Astrocyte (in vitro differentiated cells and primary cell): ENCODE measurements at regions not wholly inside any gene's neighbourhood (a gene's known extent, or its start where the extent isn't known, plus 50 kb on each side); places are given as distances from the start of the nearest gene placed in this dataset.

Experiments used
- DNase-seq: peaks from one replicate; pipeline ENCODE4 v3.0.0-alpha.2; 2010; ENCODE audit warnings: low read depth
- FAIRE-seq: peaks from 2 replicates; lab custom pipeline; 2011; peaks lifted over from hg19 to GRCh38; lab: Jason Lieb, UNC
- H2AFZ ChIP-seq: 2 replicates; pipeline ENCODE4 v1.6.0; 2012; ENCODE audit warnings: low read depth, low read length, inconsistent platforms
- H3K27ac ChIP-seq: 2 replicates; pipeline ENCODE4 v1.5.1; 2011; ENCODE audit warnings: low read depth, low read length, inconsistent platforms
- H3K27me3 ChIP-seq: 2 replicates; pipeline ENCODE4 v1.6.0; 2011; ENCODE audit warnings: low read length, inconsistent platforms; ENCODE audit not compliant: insufficient read depth
- H3K36me3 ChIP-seq: 2 replicates; pipeline ENCODE4 v1.5.1; 2011; ENCODE audit warnings: low read length, inconsistent platforms; ENCODE audit not compliant: insufficient read depth
- H3K4me1 ChIP-seq: 2 replicates; pipeline ENCODE4 v1.5.1; 2011; ENCODE audit warnings: low read length, inconsistent platforms; ENCODE audit not compliant: insufficient read depth
- H3K4me2 ChIP-seq: 2 replicates; pipeline ENCODE4 v1.6.0; 2012; ENCODE audit warnings: low read length, inconsistent platforms
- H3K4me3 ChIP-seq: 2 replicates; pipeline ENCODE4 v1.5.1; 2011; ENCODE audit warnings: low read depth, mild to moderate bottlenecking, low read length, inconsistent platforms; ENCODE audit not compliant: insufficient read depth
- H3K79me2 ChIP-seq: 2 replicates; pipeline ENCODE4 v1.6.0; 2012; ENCODE audit warnings: mild to moderate bottlenecking, low read length, inconsistent platforms; ENCODE audit not compliant: insufficient read depth
- H3K9ac ChIP-seq: 2 replicates; pipeline ENCODE4 v1.6.0; 2012; ENCODE audit warnings: mild to moderate bottlenecking, low read length, inconsistent platforms
- H3K9me3 ChIP-seq: 2 replicates; pipeline ENCODE4 v1.5.1; 2012; ENCODE audit warnings: low read depth, mild to moderate bottlenecking, low read length, inconsistent platforms; ENCODE audit not compliant: insufficient read depth
- H4K20me1 ChIP-seq: 2 replicates; pipeline ENCODE4 v1.6.0; 2012; ENCODE audit warnings: low read length, inconsistent platforms; ENCODE audit not compliant: insufficient read depth
- H3K27ac Mint-ChIP-seq: one replicate; pipeline ENCODE4 v1.8.0; 2021; ENCODE audit warnings: mild to moderate bottlenecking, mixed read lengths; ENCODE audit not compliant: unreplicated experiment
- H3K27me3 Mint-ChIP-seq: one replicate; pipeline ENCODE4 v1.8.0; 2021; ENCODE audit warnings: low read depth, mixed read lengths; ENCODE audit not compliant: unreplicated experiment
- H3K36me3 Mint-ChIP-seq: one replicate; pipeline ENCODE4 v1.8.0; 2021; ENCODE audit warnings: low read depth, mixed read lengths; ENCODE audit not compliant: unreplicated experiment
- H3K4me1 Mint-ChIP-seq: one replicate; pipeline ENCODE4 v1.8.0; 2021; ENCODE audit warnings: low read depth, mixed read lengths; ENCODE audit not compliant: unreplicated experiment
- H3K4me3 Mint-ChIP-seq: one replicate; pipeline ENCODE4 v1.8.0; 2021; ENCODE audit warnings: mild to moderate bottlenecking, moderate library complexity, mixed read lengths; ENCODE audit not compliant: unreplicated experiment
- H3K9me3 Mint-ChIP-seq: one replicate; pipeline ENCODE4 v1.8.0; 2021; ENCODE audit warnings: mild to moderate bottlenecking, mixed read lengths; ENCODE audit not compliant: unreplicated experiment
- EZH2 ChIP-seq: IDR thresholded peaks from 2 replicates; pipeline ENCODE4 v1.6.1; 2012; ENCODE audit warnings: mild to moderate bottlenecking, low read length, inconsistent platforms; ENCODE audit not compliant: insufficient read depth
- TF ChIP-seq, protein P1 (sequence below): IDR thresholded peaks from 2 replicates; pipeline ENCODE4 v1.5.1; 2011; ENCODE audit warnings: low read depth, mild to moderate bottlenecking, inconsistent platforms, low read length, moderate library complexity; ENCODE audit not compliant: insufficient read depth

- no peaks in the 10 kb centered on the region for H3K27me3 Mint-ChIP-seq
- peaks cover 4% of the 10 kb centered on the region for H3K4me1 Mint-ChIP-seq
- H3K36me3 Mint-ChIP-seq: no peaks in the 10 kb centered on the region
- no peak for TF ChIP-seq EZH2
- TF ChIP-seq, protein P1, sequence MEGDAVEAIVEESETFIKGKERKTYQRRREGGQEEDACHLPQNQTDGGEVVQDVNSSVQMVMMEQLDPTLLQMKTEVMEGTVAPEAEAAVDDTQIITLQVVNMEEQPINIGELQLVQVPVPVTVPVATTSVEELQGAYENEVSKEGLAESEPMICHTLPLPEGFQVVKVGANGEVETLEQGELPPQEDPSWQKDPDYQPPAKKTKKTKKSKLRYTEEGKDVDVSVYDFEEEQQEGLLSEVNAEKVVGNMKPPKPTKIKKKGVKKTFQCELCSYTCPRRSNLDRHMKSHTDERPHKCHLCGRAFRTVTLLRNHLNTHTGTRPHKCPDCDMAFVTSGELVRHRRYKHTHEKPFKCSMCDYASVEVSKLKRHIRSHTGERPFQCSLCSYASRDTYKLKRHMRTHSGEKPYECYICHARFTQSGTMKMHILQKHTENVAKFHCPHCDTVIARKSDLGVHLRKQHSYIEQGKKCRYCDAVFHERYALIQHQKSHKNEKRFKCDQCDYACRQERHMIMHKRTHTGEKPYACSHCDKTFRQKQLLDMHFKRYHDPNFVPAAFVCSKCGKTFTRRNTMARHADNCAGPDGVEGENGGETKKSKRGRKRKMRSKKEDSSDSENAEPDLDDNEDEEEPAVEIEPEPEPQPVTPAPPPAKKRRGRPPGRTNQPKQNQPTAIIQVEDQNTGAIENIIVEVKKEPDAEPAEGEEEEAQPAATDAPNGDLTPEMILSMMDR: no peak
- DNase-seq (peak; percentile 53), FAIRE-seq (no peak)
- Histone ChIP-seq H3K27me3 (no peaks in the 10 kb centered on the region), H3K27ac (no peak overlapping the region), H3K4me3 (no peak overlapping the region), H3K79me2 (no peaks in the 10 kb centered on the region), H4K20me1 (no peaks in the 10 kb centered on the region), H3K9me3 (no peaks in the 10 kb centered on the region), H3K9ac (no peak overlapping the region), H3K4me2 (no peak overlapping the region), H2AFZ (no peak overlapping the region), H3K4me1 (no peaks in the 10 kb centered on the region), H3K36me3 (no peaks in the 10 kb centered on the region)
- H3K27ac Mint-ChIP-seq: no peak overlapping the region
- no peaks in the 10 kb centered on the region for H3K9me3 Mint-ChIP-seq
- no peak overlapping the region for H3K4me3 Mint-ChIP-seq
Measured at GRCh38 chr4:128715616-128716015, 93.9 kb upstream of the JADE1 start.

GRCh38 chr4:128711361-128711760, 98.1 kb upstream of the JADE1 start:
- Histone ChIP-seq H3K27ac (no peak overlapping the region), H3K4me2 (no peak overlapping the region), H3K36me3 (no peaks in the 10 kb centered on the region), H3K9me3 (no peaks in the 10 kb centered on the region), H3K27me3 (no peaks in the 10 kb centered on the region), H2AFZ (no peak overlapping the region), H4K20me1 (no peaks in the 10 kb centered on the region), H3K79me2 (no peaks in the 10 kb centered on the region), H3K4me1 (no peaks in the 10 kb centered on the region), H3K9ac (no peak overlapping the region), H3K4me3 (no peak overlapping the region)
- FAIRE-seq (no peak), DNase-seq (no peak)
- H3K36me3 Mint-ChIP-seq: no peaks in the 10 kb centered on the region
- no peaks in the 10 kb centered on the region for H3K4me1 Mint-ChIP-seq
- no peak overlapping the region for H3K27ac Mint-ChIP-seq
- no peaks in the 10 kb centered on the region for H3K9me3 Mint-ChIP-seq
- H3K27me3 Mint-ChIP-seq: no peaks in the 10 kb centered on the region
- TF ChIP-seq, protein P1: no peak
- TF ChIP-seq EZH2: no peak
- H3K4me3 Mint-ChIP-seq: no peak overlapping the region

DNA sequence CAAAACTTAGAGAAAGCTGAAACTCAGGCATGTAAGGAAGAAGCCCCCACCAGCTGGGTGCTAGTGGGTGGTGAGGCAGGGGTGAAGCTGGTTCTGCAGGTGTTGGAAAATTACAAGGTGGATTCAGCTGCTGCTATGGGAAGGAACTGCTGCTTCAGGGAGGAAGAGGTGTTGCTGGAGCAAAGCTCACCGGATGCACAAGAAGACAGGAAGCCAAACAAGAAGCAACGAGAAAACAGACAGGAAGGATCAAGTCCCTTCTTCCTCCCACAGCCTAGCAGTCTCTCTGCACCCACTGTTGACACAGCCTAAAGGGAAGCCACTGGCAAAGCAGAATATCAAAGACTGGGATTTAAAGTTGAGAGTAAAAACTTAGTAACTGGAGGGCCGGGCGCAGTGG, 100.2 kb upstream of the JADE1 start:
- DNase-seq (no peak), FAIRE-seq (no peak)
- Histone ChIP-seq H3K9me3 (no peaks in the 10 kb centered on the region), H3K4me1 (no peaks in the 10 kb centered on the region), H3K79me2 (no peaks in the 10 kb centered on the region), H3K4me2 (no peak overlapping the region), H4K20me1 (no peaks in the 10 kb centered on the region), H3K9ac (no peak overlapping the region), H3K4me3 (no peak overlapping the region), H3K27ac (no peak overlapping the region), H2AFZ (peak overlapping the region; percentile 14), H3K27me3 (no peaks in the 10 kb centered on the region), H3K36me3 (no peaks in the 10 kb centered on the region)
- Mint-ChIP-seq H3K36me3 (no peaks in the 10 kb centered on the region), H3K9me3 (no peaks in the 10 kb centered on the region), H3K27me3 (no peaks in the 10 kb centered on the region), H3K4me1 (no peaks in the 10 kb centered on the region), H3K4me3 (no peak overlapping the region), H3K27ac (no peak overlapping the region)
- TF ChIP-seq, protein P1: no peak
- TF ChIP-seq EZH2: no peak
